K562 (cell line): ENCODE measurements at regions not wholly inside any gene's neighbourhood (a gene's known extent, or its start where the extent isn't known, plus 50 kb on each side); places are given as distances from the start of the nearest gene placed in this dataset.

Experiments used
- ATAC-seq: fragments of 200-7000 bp; cut with Tn5 transposase; 3 replicates; pipeline ENCODE4 v1.9.1; 2020; ENCODE audit warnings: moderate library complexity
- BruUV-seq: library from RNA; stranded (reverse); fragments of 400-500 nt; replicated peaks from 2 replicates; lab custom pipeline; 2021; lab: Mats Ljungman, UMichigan
- CTCF ChIA-PET: fragments of 300-600 bp; formaldehyde crosslinking; extraction: SDS; loops from one replicate; lab custom pipeline; 2021; ENCODE audit warnings: low intra/inter-chr PET ratio; lab: Yijun Ruan, JAX
- POLR2A ChIA-PET: fragments of 300-600, 350-650 bp; sonication (Branson Sonifier 250); formaldehyde crosslinking; extraction: SDS; loops from one replicate; lab custom pipeline; 2021; ENCODE audit warnings: antibody characterized with exemption, inconsistent platforms; lab: Yijun Ruan, JAX
- DNase-seq, 4 experiments: peaks; one replicate each; pipeline versions ENCODE4 v3.0.0 to v3.0.0-alpha.2; 2011 to 2018; ENCODE audit warnings: low spot score in 3 of 4, mixed read lengths in 3 of 4; ENCODE audit errors: extremely low read depth in 1 of 4
- FAIRE-seq: peaks from 2 replicates; lab custom pipeline; 2011; peaks lifted over from hg19 to GRCh38; lab: Jason Lieb, UNC
- H2AFZ ChIP-seq: 2 replicates; pipeline ENCODE4 v1.6.0; 2011; ENCODE audit warnings: low read depth, low read length, control low read depth, inconsistent platforms
- H3K27ac ChIP-seq: fragments of 200-600 bp; 3 replicates; pipeline ENCODE4 v1.8.0; 2011; ENCODE audit warnings: low read depth, mild to moderate bottlenecking, control low read depth, inconsistent platforms, low read length, moderate library complexity, mixed read lengths; ENCODE audit errors: extremely low read depth
- H3K27me3 ChIP-seq, 2 experiments: fragments of 300-600 bp in 1 of 2; 2 replicates in 1 of 2; 3 replicates in 1 of 2; pipeline versions ENCODE4 v1.6.0 to v1.8.0; 2011; ENCODE audit warnings: inconsistent platforms in 2 of 2, low read length in 2 of 2, mild to moderate bottlenecking in 1 of 2, mixed read lengths in 1 of 2, moderate library complexity in 1 of 2; ENCODE audit not compliant: control insufficient read depth in 2 of 2, insufficient read depth in 2 of 2
- H3K36me3 ChIP-seq: fragments of 300-600 bp; 3 replicates; pipeline ENCODE4 v1.8.0; 2011; ENCODE audit warnings: mild to moderate bottlenecking, low read length, inconsistent platforms; ENCODE audit not compliant: control insufficient read depth, insufficient read depth
- H3K4me1 ChIP-seq, 2 experiments: fragments of 200-600 bp in 1 of 2; replicated peaks in 1 of 2; 2 replicates in 1 of 2; 3 replicates in 1 of 2; pipeline versions ENCODE4 v1.5.1 to v1.8.0; 2011; ENCODE audit warnings: inconsistent platforms in 2 of 2, low read length in 2 of 2, mild to moderate bottlenecking in 1 of 2, mixed read lengths in 1 of 2, moderate library complexity in 1 of 2; ENCODE audit not compliant: control insufficient read depth in 2 of 2, insufficient read depth in 2 of 2
- H3K4me2 ChIP-seq: 2 replicates; pipeline ENCODE4 v1.6.1; 2011; ENCODE audit warnings: low read length, control low read depth, inconsistent platforms, mixed read lengths; ENCODE audit not compliant: insufficient read depth
- H3K4me3 ChIP-seq: fragments of 200-600 bp; sonication (generic), shearing (Covaris generic); 2 replicates; pipeline ENCODE4 v1.5.1; 2016; ENCODE audit warnings: control low read depth, inconsistent platforms
- H3K79me2 ChIP-seq: fragments of 200-600 bp; 3 replicates; pipeline ENCODE4 v1.8.0; 2011; ENCODE audit warnings: low read length, inconsistent platforms; ENCODE audit not compliant: control insufficient read depth, insufficient read depth
- H3K9ac ChIP-seq, 2 experiments: 2 replicates each; pipeline versions ENCODE4 v1.6.0 to v1.6.1; 2011; ENCODE audit warnings: low read depth in 2 of 2, low read length in 2 of 2, control low read depth in 1 of 2, inconsistent platforms in 1 of 2, mild to moderate bottlenecking in 1 of 2, mixed read lengths in 1 of 2; ENCODE audit not compliant: insufficient read depth in 1 of 2
- H3K9me1 ChIP-seq: one replicate; pipeline ENCODE4 v1.6.0; 2011; ENCODE audit warnings: inconsistent platforms, mild to moderate bottlenecking, low read length, moderate library complexity; ENCODE audit not compliant: control insufficient read depth, insufficient read depth
- H3K9me3 ChIP-seq: replicated peaks from 2 replicates; pipeline ENCODE4 v1.5.1; 2011; ENCODE audit warnings: low read depth, low read length, inconsistent platforms; ENCODE audit not compliant: control insufficient read depth, insufficient read depth
- H4K20me1 ChIP-seq: replicated peaks from 2 replicates; pipeline ENCODE4 v1.6.1; 2011; ENCODE audit warnings: low read length, inconsistent platforms, mixed read lengths; ENCODE audit not compliant: control insufficient read depth, insufficient read depth
- GABPA ChIP-seq: fragments of 200-800 bp; sonication (Bioruptor generic); conservative IDR thresholded peaks from 2 replicates; pipeline ENCODE4 v1.6.1; 2016; ENCODE audit warnings: low read depth, missing genetic modification characterization, missing compliant biosample characterization
- RBM15 ChIP-seq: fragments of 200-400 bp; formaldehyde crosslinking; IDR thresholded peaks from 2 replicates; pipeline ENCODE4 v1.6.1; 2018; ENCODE audit warnings: mild to moderate bottlenecking, low read length, moderate library complexity; ENCODE audit not compliant: insufficient read depth
- RFX5 ChIP-seq: IDR thresholded peaks from 2 replicates; pipeline ENCODE4 v1.6.1; 2011; ENCODE audit warnings: low read depth, mild to moderate bottlenecking, improper control_type of control experiment, low read length
- XRCC5 ChIP-seq: fragments of 200-400 bp; formaldehyde crosslinking; IDR thresholded peaks from 2 replicates; pipeline ENCODE4 v1.6.1; 2017; ENCODE audit warnings: low read depth, mild to moderate bottlenecking, low read length
- ZBTB2 ChIP-seq: fragments of 450-650 bp; IDR thresholded peaks from 2 replicates; pipeline ENCODE4 v1.6.1; 2016; ENCODE audit warnings: antibody characterized with exemption
- ZMIZ1 ChIP-seq, 2 experiments: fragments of 150-350 bp in 1 of 2; IDR thresholded peaks; 2 replicates each; pipeline ENCODE4 v1.6.1; 2012 to 2016; ENCODE audit warnings: low read depth in 2 of 2, low read length in 2 of 2, mild to moderate bottlenecking in 1 of 2, moderate library complexity in 1 of 2
- ZNF24 ChIP-seq: fragments of 450-650 bp; IDR thresholded peaks from 2 replicates; pipeline ENCODE4 v1.6.1; 2016
- ZNF282 ChIP-seq: sonication (generic); formaldehyde crosslinking; IDR thresholded peaks from 2 replicates; pipeline ENCODE4 v1.8.1; 2023; ENCODE audit warnings: missing genetic modification reagents
- ZNF699 ChIP-seq: fragments of 250-450 bp; sonication (Bioruptor Pico); IDR thresholded peaks from 2 replicates; pipeline ENCODE4 v1.8.0; 2021; ENCODE audit warnings: mild to moderate bottlenecking, moderate library complexity; ENCODE audit not compliant: insufficient replicate concordance
- WGBS: fragments of 100-300 bp; shearing (Covaris generic); methylation state at CpG from one replicate; pipeline ENCODE4 v1.1.6; 2016; ENCODE audit warnings: low coverage, mixed read lengths; ENCODE audit not compliant: insufficient coverage; ENCODE audit errors: missing lambda C conversion rate; 5-methylcytosine and 5-hydroxymethylcytosine counted together
- in situ Hi-C: fragments of 300-500 bp; cut with MboI; formaldehyde crosslinking; loops from 4 replicates; pipeline ENCODE4 v1.15.0; 2018; ENCODE audit warnings: inconsistent platforms, mixed read lengths
- intact Hi-C: fragments of 100-400 bp; cut with micrococcal nuclease; formaldehyde crosslinking; loops from 2 replicates; pipeline ENCODE4 v1.14.2; 2022

- no peak for TF ChIP-seq ZMIZ1 (IDR thresholded peaks at IDR 0.05; ENCODE audit: low read depth in 2 of 2, low read length in 2 of 2)
- TF ChIP-seq, all 486 proteins: peak for 0
Measured at GRCh38 chr14:98903371-98903770, 368.6 kb downstream of the BCL11B start (continued).

- 0% methylated on average over 2 of the region's 3 CpGs for WGBS
- Histone ChIP-seq H3K9me3 (no peaks in the 10 kb centered on the region), H3K4me2 (no peak overlapping the region), H2AFZ (no peak overlapping the region), H3K27ac (no peak overlapping the region), H3K9me1 (no peaks in the 10 kb centered on the region), H3K36me3 (no peaks in the 10 kb centered on the region), H3K4me1 (no peaks in the 10 kb centered on the region), H3K9ac (no peak overlapping the region), H3K79me2 (no peaks in the 10 kb centered on the region), H3K4me3 (no peak overlapping the region), H3K27me3 (peaks cover 0 to 7% of the 10 kb centered on the region in 2 experiments; a peak in 1 of 5 replicates), H4K20me1 (no peaks in the 10 kb centered on the region)
- in situ Hi-C loops = no loop called here
- CTCF ChIA-PET = no interaction called here
- intact Hi-C loops = no loop called here
- ATAC-seq (no peak), DNase-seq (no peak), FAIRE-seq (no peak)
- POLR2A ChIA-PET = no interaction called here
- BruUV-seq = no TSS peak
- TF ChIP-seq ZNF699 (no peak), ZNF282 (CRISPR knock-in tag) (no peak), ZNF24 (no peak), RBM15 (no peak), XRCC5 (no peak), GABPA (tag) (no peak), RFX5 (no peak), ZBTB2 (no peak)
Measured at GRCh38 chr14:98904677-98905076, 367.3 kb downstream of the BCL11B start.
